GM18519 (cell line): ENCODE measurements at regions not wholly inside any gene's neighbourhood (a gene's known extent, or its start where the extent isn't known, plus 50 kb on each side); places are given as distances from the start of the nearest gene placed in this dataset.
"Not testable (repeated sequence)": the region's sequence is repeated elsewhere in the genome, so short reads cannot be mapped to it uniquely, and the experiment has no call there.

Experiments
- ATAC-seq: cut with Tn5 transposase; IDR thresholded peaks from one replicate; pipeline ENCODE4 v1.9.1; 2021; ENCODE audit warnings: mild to moderate bottlenecking, moderate library complexity; ENCODE audit not compliant: unreplicated experiment, low FRiP score

DNA sequence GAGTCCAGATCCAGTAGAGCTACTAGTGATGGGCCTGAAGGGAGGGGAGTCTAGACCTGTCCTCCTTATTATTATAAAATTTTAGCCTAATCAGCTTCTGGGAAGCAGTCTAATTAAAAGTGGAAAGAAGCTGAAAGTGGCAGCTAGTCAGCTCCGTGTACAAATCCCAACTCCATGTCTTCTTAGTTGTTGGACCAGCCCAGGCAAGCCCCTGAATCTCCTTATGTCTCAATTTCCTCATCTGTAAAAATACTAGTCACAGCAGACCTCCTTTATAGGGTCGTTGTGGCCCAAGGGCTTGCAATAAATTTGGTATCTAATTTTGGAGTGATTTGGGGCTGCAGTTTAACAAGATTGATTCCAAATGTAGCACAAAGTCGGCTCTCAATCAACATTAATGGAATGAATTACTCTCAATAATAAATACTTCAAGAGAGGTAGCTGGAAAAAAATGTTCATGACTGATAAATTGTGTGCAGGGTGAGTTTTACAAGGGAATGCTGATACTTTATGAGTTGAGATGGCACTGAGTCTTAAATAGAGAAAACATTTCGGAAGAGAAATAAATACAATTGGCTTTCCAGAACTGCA, 118.3 kb upstream of the NDUFV2 start:
- ATAC-seq = no peak

DNA sequence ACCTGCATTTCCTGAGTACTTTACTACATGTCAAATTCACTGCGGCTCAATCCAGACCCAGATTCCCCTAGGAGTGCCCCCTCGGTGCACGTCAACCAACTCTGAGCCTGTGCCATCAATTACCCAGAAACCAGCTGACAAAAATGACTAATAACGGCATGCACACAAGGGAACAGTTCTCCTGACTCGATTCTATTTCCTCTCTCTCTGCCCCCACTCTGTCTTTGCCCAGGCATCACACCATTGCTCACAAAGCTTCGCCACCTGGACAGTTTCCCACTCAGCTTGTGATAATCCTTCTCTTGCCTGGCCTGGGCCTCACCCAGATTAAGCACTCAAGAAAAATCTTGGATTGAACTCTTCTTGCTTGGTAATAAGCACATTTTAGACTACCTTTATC, 115.3 kb upstream of the NDUFV2 start:
- ATAC-seq = no peak

DNA sequence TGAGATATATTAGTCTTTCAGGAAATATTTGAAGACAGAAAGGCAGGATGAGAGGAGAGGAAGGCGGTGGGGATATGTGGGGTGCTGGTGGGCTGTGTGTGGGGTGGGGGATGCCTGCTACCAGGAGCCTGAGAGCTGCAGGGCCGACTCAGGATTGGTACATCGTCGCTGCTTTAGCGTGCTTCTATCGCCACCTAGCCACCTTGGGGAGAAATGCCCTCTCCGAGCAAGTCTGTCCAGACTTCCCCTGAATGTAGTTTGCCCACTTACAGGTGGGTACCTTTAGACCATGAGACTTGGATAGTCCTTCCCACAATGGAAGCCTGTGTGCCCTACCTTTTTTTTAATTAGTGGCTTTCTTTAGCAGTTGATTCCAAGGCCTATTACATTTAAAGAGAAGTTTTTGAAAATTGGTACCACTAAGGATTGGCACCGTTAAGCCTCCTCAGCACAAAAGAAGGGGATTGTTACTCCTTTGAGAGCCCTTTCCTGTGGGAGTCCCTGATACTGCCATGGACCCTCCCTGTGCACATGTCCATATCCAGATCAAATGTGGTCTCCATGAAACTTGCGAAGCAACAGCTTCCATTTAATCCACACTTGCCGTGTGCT, 114.1 kb upstream of the NDUFV2 start:
- ATAC-seq = no peak

DNA sequence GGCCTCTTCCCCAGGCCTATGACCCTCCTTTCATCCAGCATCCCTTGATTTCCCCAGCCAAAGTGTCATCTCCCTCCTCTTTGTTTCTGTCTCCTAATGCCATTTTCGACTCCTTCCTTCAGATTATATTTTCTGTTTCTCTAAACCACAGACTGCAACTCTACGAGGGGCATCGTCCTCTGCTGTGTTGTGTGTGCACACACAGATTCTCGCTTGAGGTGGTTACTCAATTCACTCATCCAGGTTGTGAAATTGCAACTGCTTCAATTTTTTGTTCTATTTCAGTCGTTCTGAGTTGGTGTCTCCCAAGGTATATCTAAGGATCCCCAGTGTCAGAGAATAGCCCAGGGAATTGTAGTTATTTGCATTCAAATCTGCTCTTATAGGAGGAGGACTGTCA, 113.5 kb upstream of the NDUFV2 start:
- ATAC-seq = no peak

DNA sequence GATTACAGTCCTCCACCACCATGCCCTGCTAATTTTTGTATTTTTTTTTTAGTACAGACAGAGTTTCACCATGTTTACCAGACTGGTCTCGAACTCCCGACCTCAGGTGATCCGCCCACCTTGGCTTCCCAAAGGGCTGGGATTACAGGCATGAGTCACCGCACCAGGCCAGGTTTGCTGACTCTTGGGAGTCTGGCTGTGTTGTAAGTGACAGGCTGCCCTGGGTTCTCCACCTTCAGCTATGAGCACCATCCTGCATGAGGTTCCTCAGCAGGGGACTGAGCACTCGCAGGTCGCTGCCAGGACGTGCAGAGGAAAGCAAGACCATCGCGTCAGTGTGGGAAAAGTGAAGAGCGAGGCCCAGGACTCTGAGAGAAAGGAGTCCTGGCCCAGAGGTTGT, 112.6 kb upstream of the NDUFV2 start:
- no peak for ATAC-seq

DNA sequence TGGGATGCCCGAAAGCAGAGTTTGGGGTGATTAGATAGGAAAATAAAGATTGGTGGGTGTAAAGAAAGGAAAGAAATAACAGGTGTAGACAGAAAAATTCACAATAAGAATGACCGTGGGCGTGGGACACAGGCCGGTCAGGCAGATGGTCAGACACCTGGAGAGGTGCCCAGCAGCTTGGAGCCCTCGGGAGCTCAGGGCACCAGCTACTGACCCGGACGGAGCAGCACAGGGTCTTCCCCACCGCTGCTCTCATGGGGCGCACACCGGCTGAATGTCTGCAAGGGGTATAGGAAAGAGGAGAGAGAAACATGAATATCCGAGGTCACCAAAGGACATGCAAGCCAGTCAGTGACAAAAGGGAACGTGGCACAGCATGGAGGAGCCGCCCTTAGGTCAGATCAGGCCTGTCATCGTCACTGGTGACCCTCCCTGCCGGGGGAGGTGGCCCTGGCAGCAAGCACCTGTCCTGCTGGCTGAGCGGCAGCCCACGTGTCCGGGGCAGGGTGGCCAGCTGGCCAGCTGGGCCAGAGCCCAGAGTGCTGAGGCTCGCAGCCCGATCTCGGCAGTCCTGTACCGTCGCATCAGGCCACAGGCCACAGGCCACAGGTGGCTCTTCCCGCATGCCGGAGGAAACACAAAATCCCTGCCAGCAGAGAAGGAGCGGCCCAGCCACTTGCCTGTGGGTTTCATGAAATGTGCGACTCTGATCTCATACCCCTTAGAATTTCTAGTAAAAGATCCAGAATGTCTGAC, 112.0 kb upstream of the NDUFV2 start:
- ATAC-seq = no peak

DNA sequence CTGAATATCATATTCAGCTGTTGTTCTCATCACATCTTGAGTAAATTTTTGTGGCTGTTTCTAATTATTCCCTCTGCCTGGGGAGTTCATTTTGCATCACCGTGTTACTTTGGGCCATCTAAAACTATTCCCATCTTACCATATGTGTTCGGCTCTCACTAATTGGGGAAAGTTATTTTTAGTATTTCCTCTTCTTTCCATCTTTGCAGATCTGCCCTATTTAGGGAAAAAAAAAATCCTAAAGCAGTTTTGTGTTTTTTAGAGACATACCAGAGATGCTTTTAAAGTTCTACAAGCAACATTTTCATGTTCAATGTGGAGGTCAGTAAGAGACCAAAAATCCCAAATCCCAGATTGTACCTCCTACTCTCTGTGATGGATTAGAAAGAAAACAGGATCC, 111.3 kb upstream of the NDUFV2 start:
- ATAC-seq = no peak

DNA sequence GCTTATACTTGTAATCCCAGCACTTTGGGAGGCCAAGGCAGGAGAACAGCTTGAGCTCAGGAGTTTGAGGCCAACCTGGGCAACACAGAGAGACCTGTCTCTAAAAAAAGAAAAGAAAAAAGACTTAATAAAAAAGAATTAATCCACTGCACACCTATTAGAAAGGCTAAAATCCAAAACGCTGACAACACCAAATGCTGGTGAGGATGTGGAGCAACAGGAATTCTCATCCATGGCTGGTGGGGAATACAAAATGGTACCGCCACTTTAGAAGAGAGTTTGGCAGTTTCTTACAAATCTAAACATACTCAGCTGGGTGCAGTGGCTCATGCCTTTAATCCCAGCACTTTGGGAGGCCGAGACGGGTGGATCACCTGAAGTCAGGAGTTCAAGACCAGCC, 110.0 kb upstream of the NDUFV2 start:
- ATAC-seq = not testable (repeated sequence)

DNA sequence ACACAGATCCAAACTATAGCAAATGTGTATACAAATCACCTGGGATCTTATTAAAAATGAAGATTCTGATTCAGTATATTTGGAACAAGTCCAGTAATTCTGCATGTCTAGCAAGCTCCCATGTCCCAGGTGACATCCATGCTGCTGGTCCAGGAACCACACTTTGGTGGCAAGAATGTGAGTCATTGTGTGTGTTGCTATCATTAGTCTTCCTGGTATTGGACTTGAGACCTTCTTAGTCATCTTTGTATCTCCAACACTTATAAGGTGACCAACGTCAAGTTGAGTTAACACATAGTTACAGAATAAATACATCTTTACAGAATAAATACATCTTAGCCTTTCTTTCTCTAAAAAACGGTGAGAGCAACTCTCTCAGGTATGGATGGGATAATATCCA, 107.9 kb upstream of the NDUFV2 start:
- no peak for ATAC-seq

DNA sequence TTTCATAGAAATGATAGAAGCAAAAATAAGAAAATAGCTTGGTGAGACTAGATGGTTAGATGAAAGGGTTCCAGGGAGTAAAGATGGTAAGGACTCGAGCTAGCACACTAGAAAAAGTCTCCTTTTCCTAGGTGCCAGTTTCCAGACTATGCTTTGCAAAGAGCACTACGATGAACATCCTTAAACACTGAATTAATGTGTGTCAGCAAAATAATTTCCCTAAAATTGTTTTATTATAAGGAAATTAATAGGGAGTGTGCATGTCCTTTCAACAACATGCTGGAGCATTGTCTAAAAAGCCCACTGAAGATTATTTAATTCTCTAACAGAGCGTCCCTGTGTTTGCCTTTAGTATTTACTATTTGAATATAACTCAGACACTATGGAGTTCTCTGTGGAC, 107.4 kb upstream of the NDUFV2 start:
- no peak for ATAC-seq

DNA sequence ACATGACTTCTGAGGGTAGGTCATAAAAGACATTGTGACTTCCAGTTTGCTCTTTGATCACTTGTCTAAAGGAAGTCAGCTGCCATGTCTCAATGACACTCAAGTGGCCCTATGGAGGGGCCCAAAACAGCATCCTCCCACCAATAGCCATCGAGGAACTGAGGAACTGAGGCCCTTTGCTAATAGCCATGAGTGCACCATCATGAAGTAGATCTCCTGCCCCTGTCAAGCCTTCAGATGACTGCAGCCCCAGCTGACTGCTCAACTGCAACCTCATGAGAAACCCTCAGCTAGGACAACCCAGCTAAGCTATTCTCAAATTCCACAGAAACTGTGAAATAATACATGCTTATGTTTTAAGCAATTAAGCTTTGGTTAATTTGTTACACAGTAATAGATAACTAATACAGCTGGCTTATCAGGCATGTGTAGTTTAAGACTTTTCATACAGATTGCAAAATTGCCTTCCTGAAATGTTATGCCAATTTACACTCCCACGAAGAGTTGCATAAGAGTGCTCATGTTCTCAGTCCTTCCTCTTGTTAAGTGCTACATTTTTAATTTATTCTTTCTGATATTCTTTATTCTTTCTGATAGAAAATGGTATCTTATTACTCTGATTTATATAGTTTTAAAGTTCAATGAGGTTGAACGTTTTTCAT, 105.6 kb upstream of the NDUFV2 start:
- no peak for ATAC-seq

DNA sequence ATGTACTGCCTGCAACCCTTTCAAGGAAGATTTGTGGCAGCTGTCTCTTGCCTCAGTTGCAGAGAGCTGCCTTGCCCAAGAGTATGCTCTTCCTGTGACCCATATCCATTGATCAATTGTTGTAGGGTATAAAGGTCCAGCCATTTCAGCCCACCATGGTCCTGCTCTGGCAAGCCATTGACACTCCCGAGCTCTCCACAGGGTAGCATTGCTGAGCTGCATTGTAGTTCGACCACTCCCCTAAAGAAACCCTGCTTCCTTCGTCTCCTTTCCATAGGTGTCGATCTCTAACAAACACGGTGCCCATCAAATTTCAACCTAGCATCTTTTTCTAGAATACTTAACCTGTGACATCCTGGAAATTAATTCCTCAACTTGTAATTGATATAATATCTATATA, 104.9 kb upstream of the NDUFV2 start:
- ATAC-seq = no peak

DNA sequence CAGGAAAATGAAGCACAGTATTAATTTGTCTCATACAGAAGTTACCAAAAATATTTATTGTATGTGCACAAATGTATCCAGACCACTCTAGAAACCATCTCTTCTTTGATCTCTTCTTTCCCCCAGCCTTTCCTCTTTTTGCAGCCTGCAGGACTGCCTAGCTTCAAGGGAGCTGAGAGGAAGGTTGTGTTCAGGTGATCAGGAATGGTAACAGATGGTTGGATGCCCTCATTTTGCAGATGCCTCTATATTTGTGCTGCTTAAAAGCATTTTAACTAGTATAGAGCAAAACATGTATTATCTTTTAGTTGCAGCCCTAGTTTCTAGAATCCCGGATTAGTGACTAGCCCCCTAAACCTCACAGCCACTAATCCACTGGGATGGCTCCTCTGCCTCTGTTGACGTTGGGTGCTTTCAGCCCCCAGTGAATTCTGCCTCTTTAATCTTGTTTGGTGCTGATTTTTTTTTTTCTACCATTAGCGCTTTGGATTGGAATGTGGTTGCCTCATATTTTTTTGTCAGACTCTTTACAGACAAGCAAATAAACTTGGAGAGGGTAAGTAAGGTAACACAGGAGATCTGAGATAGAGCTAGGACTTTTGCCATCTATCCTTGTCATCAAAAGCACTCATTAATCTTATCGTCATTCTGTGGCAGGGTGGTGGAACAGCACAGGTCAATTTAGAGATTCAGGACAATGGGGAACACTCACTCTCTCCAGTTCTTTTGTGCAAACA, 103.8 kb upstream of the NDUFV2 start:
- no peak for ATAC-seq

DNA sequence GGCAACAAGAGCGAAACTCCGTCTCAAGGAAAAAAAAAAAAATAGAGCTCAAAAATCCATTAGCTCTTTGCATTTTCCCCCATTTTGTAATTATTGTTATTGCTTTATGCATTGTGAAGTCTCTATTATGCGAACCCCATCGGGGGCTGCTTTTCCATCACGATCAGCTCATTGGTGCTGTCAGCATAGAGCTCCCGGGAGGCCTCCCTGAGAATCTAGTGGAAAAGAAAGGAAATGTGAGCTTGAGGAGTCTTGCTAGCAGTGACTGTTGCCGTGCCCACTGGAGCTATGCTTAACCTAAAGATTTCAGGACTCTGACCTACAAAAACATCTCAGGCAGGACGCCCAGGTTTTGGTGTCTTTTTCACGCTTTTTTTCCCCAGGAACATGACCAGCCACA, 102.6 kb upstream of the NDUFV2 start:
- ATAC-seq = no peak

DNA sequence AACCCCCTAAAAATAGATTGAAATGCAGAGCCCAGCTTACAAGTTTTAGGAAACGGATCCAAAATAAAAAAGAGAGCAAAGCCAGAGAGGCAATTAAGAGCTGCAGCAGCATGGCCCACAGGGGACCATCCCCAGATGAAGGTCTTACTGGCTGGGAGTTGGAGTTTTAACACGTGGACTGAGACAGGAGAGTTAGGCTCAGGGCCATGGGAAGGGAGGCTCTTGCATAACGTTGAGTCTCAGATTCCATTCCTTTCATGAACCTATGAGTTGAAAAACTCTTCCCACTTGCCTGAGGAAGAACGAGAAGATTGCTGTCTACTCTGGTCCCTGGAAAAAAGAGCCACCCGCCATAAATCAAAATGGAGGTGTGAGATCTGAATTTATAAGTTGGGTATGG, 101.8 kb upstream of the NDUFV2 start:
- ATAC-seq = no peak

DNA sequence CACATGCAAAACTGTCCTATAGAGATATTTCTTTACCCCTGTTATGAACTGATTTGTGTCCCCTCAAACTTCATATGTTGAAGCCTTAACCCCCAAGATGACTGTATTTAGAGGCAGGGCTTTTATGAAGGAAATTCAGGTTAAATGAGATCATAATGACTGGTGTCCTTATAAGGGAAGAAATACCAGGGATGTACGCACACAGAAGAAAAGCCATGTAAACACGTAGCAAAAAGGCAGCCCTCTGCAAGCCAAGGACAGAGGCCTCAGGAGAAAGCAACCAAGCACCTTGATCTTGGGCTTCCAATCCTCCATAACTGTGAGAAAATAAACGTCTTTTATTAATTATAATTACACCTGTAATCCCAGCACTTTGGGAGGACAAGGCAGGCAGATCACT, 101.3 kb upstream of the NDUFV2 start:
- no peak for ATAC-seq

DNA sequence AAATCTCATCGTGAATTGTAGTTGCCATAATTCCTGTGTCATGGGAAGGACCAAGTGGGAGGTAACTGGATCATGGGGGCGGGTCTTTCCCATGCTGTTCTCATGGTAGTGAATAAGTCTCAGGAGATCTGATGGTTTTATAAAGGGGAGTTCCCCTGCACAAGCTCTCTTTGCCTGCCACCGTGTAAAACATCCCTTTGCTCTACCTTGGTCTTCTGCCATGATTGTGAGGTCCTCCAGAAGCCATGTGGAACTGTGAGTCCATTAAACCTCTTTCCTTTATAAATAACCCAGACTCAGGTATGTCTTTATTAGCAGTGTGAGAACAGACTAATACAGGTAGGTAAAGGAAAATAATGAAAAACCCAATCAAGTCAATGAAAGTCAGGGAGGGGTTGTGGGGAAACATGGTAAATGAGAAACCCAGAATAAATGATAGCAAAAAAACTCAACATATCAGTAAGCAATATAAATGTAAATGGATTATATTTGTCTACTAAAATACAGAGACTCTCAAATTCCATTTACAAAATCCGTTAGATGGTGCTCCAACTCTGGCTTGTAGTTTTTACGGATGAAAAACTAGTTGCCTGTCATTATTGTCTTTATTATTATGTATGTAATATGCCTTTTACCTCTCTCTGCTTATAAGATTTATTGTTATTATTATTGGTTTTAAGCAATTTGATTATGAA, 98.9 kb upstream of the NDUFV2 start:
- ATAC-seq = no peak

DNA sequence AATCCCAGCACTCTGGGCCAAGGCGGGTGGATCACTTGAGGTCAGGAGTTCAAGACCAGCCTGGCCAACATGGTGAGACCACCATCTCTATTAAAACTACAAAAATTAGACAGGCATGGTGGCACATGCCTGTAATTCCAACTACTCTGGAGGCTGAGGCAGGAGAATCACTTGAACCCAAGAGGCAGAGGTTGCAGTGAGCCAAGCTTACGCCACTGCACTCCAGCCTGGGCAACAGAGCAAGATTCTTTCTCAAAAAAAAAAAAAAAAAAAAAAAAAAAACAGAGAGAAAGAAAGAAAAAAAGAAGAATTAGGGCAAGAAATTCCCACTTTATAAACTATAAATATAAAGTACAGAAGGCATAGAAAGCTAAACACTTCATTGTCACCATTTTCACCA, 98.2 kb upstream of the NDUFV2 start:
- not testable (repeated sequence) for ATAC-seq

DNA sequence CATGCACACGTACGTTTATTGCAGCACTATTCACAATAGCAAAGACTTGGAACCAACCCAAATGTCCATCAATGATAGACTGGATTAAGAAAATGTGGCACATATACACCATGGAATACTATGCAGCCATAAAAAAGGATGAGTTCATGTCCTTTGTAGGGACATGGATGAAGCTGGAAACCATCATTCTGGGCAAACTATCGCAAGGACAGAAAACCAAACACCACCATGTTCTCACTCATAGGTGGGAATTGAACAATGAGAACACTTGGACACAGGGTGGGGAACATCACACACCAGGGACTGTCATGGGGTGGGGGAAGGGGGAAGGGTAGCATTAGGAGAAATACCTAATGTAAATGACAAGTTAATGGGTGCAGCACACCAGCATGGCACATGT, 94.8 kb upstream of the NDUFV2 start:
- ATAC-seq = not testable (repeated sequence)

DNA sequence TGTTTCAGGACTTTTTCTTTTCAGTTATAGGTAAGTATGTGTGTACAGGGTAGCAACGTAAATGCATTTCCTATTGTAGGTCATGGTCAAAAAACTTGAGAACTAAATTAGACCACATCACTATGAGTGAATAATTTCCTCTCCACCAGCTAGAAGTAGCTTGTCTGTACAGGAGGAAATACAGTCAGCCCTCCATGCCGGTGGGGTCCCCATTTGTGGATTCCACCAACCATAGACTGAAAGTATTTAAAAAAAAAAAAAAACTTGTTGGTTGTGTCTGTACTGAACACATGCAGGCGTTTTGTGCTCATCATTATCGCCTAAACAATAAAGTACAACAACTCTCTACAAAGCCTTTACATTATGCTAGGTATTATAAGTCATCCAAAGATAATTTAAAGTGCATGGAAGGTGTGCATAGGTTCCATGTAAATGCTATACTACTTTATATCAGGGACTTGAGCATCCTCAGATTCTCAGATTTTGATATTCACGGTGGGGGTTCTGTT, 94.2 kb upstream of the NDUFV2 start:
- no peak for ATAC-seq
